Gastroesophageal sphincter (tissue), 3 donors: ENCODE measurements at regions not wholly inside any gene's neighbourhood (a gene's known extent, or its start where the extent isn't known, plus 50 kb on each side); places are given as distances from the start of the nearest gene placed in this dataset.

Source experiments
- CTCF ChIP-seq, 4 experiments: fragments of 200-600 bp in 2 of 4; fragments of 450-650 bp in 2 of 4; sonication (generic) in 1 of 4; IDR thresholded peaks; one replicate each; pipeline ENCODE4 v1.5.1; 2017 to 2019; ENCODE audit warnings: antibody characterized with exemption in 4 of 4, mild to moderate bottlenecking in 2 of 4, moderate library complexity in 2 of 4
- EP300 ChIP-seq: sonication (generic); formaldehyde crosslinking; IDR thresholded peaks from one replicate; pipeline ENCODE4 v1.6.1; 2017; ENCODE audit warnings: antibody characterized with exemption, mild to moderate bottlenecking
- POLR2A ChIP-seq, 2 donors: fragments of 450-650 bp; IDR thresholded peaks; one replicate each; pipeline ENCODE4 v1.6.1; 2017; ENCODE audit warnings: antibody characterized with exemption in 2 of 2, mild to moderate bottlenecking in 2 of 2, moderate library complexity in 1 of 2
- POLR2AphosphoS5 ChIP-seq: sonication (generic); formaldehyde crosslinking; IDR thresholded peaks from one replicate; pipeline ENCODE4 v1.6.1; 2017; ENCODE audit warnings: antibody characterized with exemption

- TF ChIP-seq CTCF (IDR thresholded peaks at IDR 0.05): no peak
- no peak for TF ChIP-seq POLR2A (IDR thresholded peaks at IDR 0.05)
- TF ChIP-seq POLR2AphosphoS5: no peak
- no peak for TF ChIP-seq EP300
Observed at GRCh38 chr1:118773656-118774055, 214.5 kb downstream of the TBX15 start.
